HepG2 (cell line): ENCODE measurements at regions not wholly inside any gene's neighbourhood (a gene's known extent, or its start where the extent isn't known, plus 50 kb on each side); places are given as distances from the start of the nearest gene placed in this dataset.

ENCODE experiments used
- CEBPB ChIP-seq: IDR thresholded peaks from 2 replicates; pipeline ENCODE4 v1.6.1; 2011; ENCODE audit warnings: low read depth, low read length, improper control_type of control experiment, borderline replicate concordance
- CEBPZ ChIP-seq: IDR thresholded peaks from 2 replicates; pipeline ENCODE4 v1.6.1; 2012; ENCODE audit warnings: low read length, improper control_type of control experiment
- CTCF ChIP-seq: sonication (generic); formaldehyde crosslinking; IDR thresholded peaks from 2 replicates; pipeline ENCODE4 v1.5.0; 2020; ENCODE audit warnings: mild to moderate bottlenecking, missing genetic modification reagents, moderate library complexity
- EED ChIP-seq: sonication (generic); formaldehyde crosslinking; IDR thresholded peaks from 2 replicates; pipeline ENCODE4 v1.5.0; 2020; ENCODE audit warnings: mild to moderate bottlenecking, missing genetic modification reagents
- ELK4 ChIP-seq: sonication (generic); formaldehyde crosslinking; IDR thresholded peaks from 2 replicates; pipeline ENCODE4 v1.9.0; 2021; ENCODE audit warnings: missing genetic modification reagents, borderline replicate concordance
- RFX5 ChIP-seq: IDR thresholded peaks from 2 replicates; pipeline ENCODE4 v1.6.1; 2011; ENCODE audit warnings: low read depth, low read length, improper control_type of control experiment
- TBL1XR1 ChIP-seq: fragments of 150-350 bp; IDR thresholded peaks from 2 replicates; pipeline ENCODE4 v1.6.1; 2014; ENCODE audit warnings: borderline replicate concordance, low read length; ENCODE audit not compliant: partially characterized antibody
- ZFP90 ChIP-seq: sonication (generic); formaldehyde crosslinking; IDR thresholded peaks from 2 replicates; pipeline ENCODE4 v1.8.0; 2022; ENCODE audit warnings: missing genetic modification reagents, mild to moderate bottlenecking, inconsistent platforms, borderline replicate concordance
- ZNF263 ChIP-seq: sonication (generic); formaldehyde crosslinking; IDR thresholded peaks from 2 replicates; pipeline ENCODE4 v1.4.0; 2020; ENCODE audit warnings: missing genetic modification reagents
- ZNF468 ChIP-seq: sonication (generic); formaldehyde crosslinking; IDR thresholded peaks from 2 replicates; pipeline ENCODE4 v1.8.0; 2022; ENCODE audit warnings: mild to moderate bottlenecking, moderate library complexity, missing genetic modification reagents
- TF ChIP-seq, protein P1 (sequence below): sonication (generic); formaldehyde crosslinking; IDR thresholded peaks from 2 replicates; pipeline ENCODE4 v1.4.0; 2020; ENCODE audit warnings: missing genetic modification reagents, mild to moderate bottlenecking, borderline replicate concordance
- TF ChIP-seq, protein P2 (sequence below), 2 experiments: IDR thresholded peaks; 2 replicates each; pipeline ENCODE4 v1.6.1; 2011 to 2012; ENCODE audit warnings: low read length in 2 of 2, borderline replicate concordance in 1 of 2, low read depth in 1 of 2, mild to moderate bottlenecking in 1 of 2, moderate library complexity in 1 of 2

- TF ChIP-seq ELK4 (CRISPR knock-in tag) (no peak), CEBPZ (no peak), CEBPB (no peak), CTCF (no peak), ZNF263 (CRISPR knock-in tag) (no peak), ZNF468 (CRISPR knock-in tag) (no peak), ZFP90 (no peak), RFX5 (no peak), TBL1XR1 (no peak), EED (CRISPR knock-in tag) (no peak)
- TF ChIP-seq, protein P1, sequence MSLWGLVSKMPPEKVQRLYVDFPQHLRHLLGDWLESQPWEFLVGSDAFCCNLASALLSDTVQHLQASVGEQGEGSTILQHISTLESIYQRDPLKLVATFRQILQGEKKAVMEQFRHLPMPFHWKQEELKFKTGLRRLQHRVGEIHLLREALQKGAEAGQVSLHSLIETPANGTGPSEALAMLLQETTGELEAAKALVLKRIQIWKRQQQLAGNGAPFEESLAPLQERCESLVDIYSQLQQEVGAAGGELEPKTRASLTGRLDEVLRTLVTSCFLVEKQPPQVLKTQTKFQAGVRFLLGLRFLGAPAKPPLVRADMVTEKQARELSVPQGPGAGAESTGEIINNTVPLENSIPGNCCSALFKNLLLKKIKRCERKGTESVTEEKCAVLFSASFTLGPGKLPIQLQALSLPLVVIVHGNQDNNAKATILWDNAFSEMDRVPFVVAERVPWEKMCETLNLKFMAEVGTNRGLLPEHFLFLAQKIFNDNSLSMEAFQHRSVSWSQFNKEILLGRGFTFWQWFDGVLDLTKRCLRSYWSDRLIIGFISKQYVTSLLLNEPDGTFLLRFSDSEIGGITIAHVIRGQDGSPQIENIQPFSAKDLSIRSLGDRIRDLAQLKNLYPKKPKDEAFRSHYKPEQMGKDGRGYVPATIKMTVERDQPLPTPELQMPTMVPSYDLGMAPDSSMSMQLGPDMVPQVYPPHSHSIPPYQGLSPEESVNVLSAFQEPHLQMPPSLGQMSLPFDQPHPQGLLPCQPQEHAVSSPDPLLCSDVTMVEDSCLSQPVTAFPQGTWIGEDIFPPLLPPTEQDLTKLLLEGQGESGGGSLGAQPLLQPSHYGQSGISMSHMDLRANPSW (CRISPR knock-in tag) = no peak
- TF ChIP-seq, protein P2, sequence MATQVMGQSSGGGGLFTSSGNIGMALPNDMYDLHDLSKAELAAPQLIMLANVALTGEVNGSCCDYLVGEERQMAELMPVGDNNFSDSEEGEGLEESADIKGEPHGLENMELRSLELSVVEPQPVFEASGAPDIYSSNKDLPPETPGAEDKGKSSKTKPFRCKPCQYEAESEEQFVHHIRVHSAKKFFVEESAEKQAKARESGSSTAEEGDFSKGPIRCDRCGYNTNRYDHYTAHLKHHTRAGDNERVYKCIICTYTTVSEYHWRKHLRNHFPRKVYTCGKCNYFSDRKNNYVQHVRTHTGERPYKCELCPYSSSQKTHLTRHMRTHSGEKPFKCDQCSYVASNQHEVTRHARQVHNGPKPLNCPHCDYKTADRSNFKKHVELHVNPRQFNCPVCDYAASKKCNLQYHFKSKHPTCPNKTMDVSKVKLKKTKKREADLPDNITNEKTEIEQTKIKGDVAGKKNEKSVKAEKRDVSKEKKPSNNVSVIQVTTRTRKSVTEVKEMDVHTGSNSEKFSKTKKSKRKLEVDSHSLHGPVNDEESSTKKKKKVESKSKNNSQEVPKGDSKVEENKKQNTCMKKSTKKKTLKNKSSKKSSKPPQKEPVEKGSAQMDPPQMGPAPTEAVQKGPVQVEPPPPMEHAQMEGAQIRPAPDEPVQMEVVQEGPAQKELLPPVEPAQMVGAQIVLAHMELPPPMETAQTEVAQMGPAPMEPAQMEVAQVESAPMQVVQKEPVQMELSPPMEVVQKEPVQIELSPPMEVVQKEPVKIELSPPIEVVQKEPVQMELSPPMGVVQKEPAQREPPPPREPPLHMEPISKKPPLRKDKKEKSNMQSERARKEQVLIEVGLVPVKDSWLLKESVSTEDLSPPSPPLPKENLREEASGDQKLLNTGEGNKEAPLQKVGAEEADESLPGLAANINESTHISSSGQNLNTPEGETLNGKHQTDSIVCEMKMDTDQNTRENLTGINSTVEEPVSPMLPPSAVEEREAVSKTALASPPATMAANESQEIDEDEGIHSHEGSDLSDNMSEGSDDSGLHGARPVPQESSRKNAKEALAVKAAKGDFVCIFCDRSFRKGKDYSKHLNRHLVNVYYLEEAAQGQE (IDR thresholded peaks at IDR 0.05; ENCODE audit: borderline replicate concordance in 1 of 2, low read depth in 1 of 2, low read length in 2 of 2) = no peak
Observed at GRCh38 chr5:6273090-6273735, 105.1 kb downstream of the MED10 start.
